ENCODE measurements at regions not wholly inside any gene's neighbourhood (a gene's known extent, or its start where the extent isn't known, plus 50 kb on each side); places are given as distances from the start of the nearest gene placed in this dataset.

GRCh38 chr6:21414065-21414464 is 179.5 kb upstream of the SOX4 start:
- Histone ChIP-seq H3K4me1 (ENCODE audit: control insufficient read depth in 5 of 5, insufficient read depth in 5 of 5, low read length in 5 of 5) (no peaks in the 10 kb centered on the region), H3K9ac (ENCODE audit: insufficient read depth in 1 of 2, low read length in 2 of 2) (no peak overlapping the region), H3K27me3 (ENCODE audit: control insufficient read depth in 3 of 3, insufficient read depth in 3 of 3, low read length in 2 of 3) (no peaks in the 10 kb centered on the region), H3K9me3 (ENCODE audit: control insufficient read depth in 4 of 4, insufficient read depth in 3 of 4, low read length in 3 of 4) (peaks cover 0 to 2% (median 0%) of the 10 kb centered on the region in 4 donors), H3K36me3 (ENCODE audit: control insufficient read depth in 4 of 4, insufficient read depth in 4 of 4, low read length in 4 of 4) (no peaks in the 10 kb centered on the region), H3K4me3 (no peak overlapping the region), H3K27ac (ENCODE audit: low read depth in 1 of 2, low read length in 1 of 2) (no peak overlapping the region)
- DNase-seq (no peak), ATAC-seq (ENCODE audit: insufficient read depth, low FRiP score) (no peak)
- TF ChIP-seq, protein P1, sequence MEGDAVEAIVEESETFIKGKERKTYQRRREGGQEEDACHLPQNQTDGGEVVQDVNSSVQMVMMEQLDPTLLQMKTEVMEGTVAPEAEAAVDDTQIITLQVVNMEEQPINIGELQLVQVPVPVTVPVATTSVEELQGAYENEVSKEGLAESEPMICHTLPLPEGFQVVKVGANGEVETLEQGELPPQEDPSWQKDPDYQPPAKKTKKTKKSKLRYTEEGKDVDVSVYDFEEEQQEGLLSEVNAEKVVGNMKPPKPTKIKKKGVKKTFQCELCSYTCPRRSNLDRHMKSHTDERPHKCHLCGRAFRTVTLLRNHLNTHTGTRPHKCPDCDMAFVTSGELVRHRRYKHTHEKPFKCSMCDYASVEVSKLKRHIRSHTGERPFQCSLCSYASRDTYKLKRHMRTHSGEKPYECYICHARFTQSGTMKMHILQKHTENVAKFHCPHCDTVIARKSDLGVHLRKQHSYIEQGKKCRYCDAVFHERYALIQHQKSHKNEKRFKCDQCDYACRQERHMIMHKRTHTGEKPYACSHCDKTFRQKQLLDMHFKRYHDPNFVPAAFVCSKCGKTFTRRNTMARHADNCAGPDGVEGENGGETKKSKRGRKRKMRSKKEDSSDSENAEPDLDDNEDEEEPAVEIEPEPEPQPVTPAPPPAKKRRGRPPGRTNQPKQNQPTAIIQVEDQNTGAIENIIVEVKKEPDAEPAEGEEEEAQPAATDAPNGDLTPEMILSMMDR (IDR thresholded peaks at IDR 0.05; ENCODE audit: control extremely low read depth, extremely low read depth): no peak
- WGBS, 2 donors: 75 to 84% methylated on average over 5 of the region's 5 CpGs

GRCh38 chr6:21420146-21420878 is 173.2 kb upstream of the SOX4 start:
- 91 to 94% methylated on average over 3 of the region's 3 CpGs for WGBS, 2 donors
- no peaks in the 10 kb centered on the region for H3K4me1 ChIP-seq (ENCODE audit: control insufficient read depth in 5 of 5, insufficient read depth in 5 of 5, low read length in 5 of 5)
- no peak overlapping the region for H3K4me3 ChIP-seq
- TF ChIP-seq, protein P1 (IDR thresholded peaks at IDR 0.05; ENCODE audit: control extremely low read depth, extremely low read depth): no peak
- H3K9me3 ChIP-seq (ENCODE audit: control insufficient read depth in 4 of 4, insufficient read depth in 3 of 4, low read length in 3 of 4): no peaks in the 10 kb centered on the region
- no peak overlapping the region for H3K9ac ChIP-seq (ENCODE audit: insufficient read depth in 1 of 2, low read length in 2 of 2)
- ATAC-seq (ENCODE audit: insufficient read depth, low FRiP score) (no peak), DNase-seq (no peak)
- H3K27ac ChIP-seq (ENCODE audit: low read depth in 1 of 2, low read length in 1 of 2): no peak overlapping the region
- no peaks in the 10 kb centered on the region for H3K27me3 ChIP-seq (ENCODE audit: control insufficient read depth in 3 of 3, insufficient read depth in 3 of 3, low read length in 2 of 3)
- H3K36me3 ChIP-seq (ENCODE audit: control insufficient read depth in 4 of 4, insufficient read depth in 4 of 4, low read length in 4 of 4): no peaks in the 10 kb centered on the region

GRCh38 chr6:21420926-21421325 is 172.6 kb upstream of the SOX4 start:
- no peaks in the 10 kb centered on the region for H3K27me3 ChIP-seq (ENCODE audit: control insufficient read depth in 3 of 3, insufficient read depth in 3 of 3, low read length in 2 of 3)
- no peak for ATAC-seq (ENCODE audit: insufficient read depth, low FRiP score)

More at GRCh38 chr6:21420926-21421325, 172.6 kb upstream of the SOX4 start:
- no peaks in the 10 kb centered on the region for H3K9me3 ChIP-seq (ENCODE audit: control insufficient read depth in 4 of 4, insufficient read depth in 3 of 4, low read length in 3 of 4)
- H3K36me3 ChIP-seq (ENCODE audit: control insufficient read depth in 4 of 4, insufficient read depth in 4 of 4, low read length in 4 of 4): no peaks in the 10 kb centered on the region
- no peak for DNase-seq
- no peak overlapping the region for H3K27ac ChIP-seq (ENCODE audit: low read depth in 1 of 2, low read length in 1 of 2)
- no peaks in the 10 kb centered on the region for H3K4me1 ChIP-seq (ENCODE audit: control insufficient read depth in 5 of 5, insufficient read depth in 5 of 5, low read length in 5 of 5)
- WGBS, 2 donors: 83 to 86% methylated on average over 6 of the region's 6 CpGs
- TF ChIP-seq, protein P1 (IDR thresholded peaks at IDR 0.05; ENCODE audit: control extremely low read depth, extremely low read depth): no peak
- H3K4me3 ChIP-seq: no peak overlapping the region
- H3K9ac ChIP-seq (ENCODE audit: insufficient read depth in 1 of 2, low read length in 2 of 2): no peak overlapping the region

Data from lung (tissue), 11 donors.